ENCODE measurements at regions not wholly inside any gene's neighbourhood (a gene's known extent, or its start where the extent isn't known, plus 50 kb on each side); places are given as distances from the start of the nearest gene placed in this dataset.

GRCh38 chr7:12107841-12108254 lies 103.2 kb upstream of the TMEM106B start:
- no peak for TF ChIP-seq CTCF (IDR thresholded peaks at IDR 0.05)
- TF ChIP-seq POLR2A (IDR thresholded peaks at IDR 0.05) = no peak
